CD14-positive monocyte (primary cell): ENCODE measurements at regions not wholly inside any gene's neighbourhood (a gene's known extent, or its start where the extent isn't known, plus 50 kb on each side); places are given as distances from the start of the nearest gene placed in this dataset.
"Not testable (repeated sequence)": the region's sequence is repeated elsewhere in the genome, so short reads cannot be mapped to it uniquely, and the experiment has no call there.

Experiments used
- DNase-seq, 3 donors: peaks; one replicate each; pipeline ENCODE4 v3.0.0-alpha.2; 2011 to 2022
- H2AFZ ChIP-seq: 2 replicates; pipeline ENCODE4 v1.6.0; 2012; ENCODE audit warnings: mild to moderate bottlenecking, low read depth, low read length, inconsistent platforms; ENCODE audit not compliant: insufficient read depth, poor library complexity, severe bottlenecking
- H3K27ac ChIP-seq, 2 donors: 1 replicate in 1 of 2; 2 replicates in 1 of 2; pipeline ENCODE4 v1.5.1; 2012 to 2013; ENCODE audit warnings: low read length in 2 of 2, control low read depth in 1 of 2, inconsistent platforms in 1 of 2, low read depth in 1 of 2, mild to moderate bottlenecking in 1 of 2
- H3K27me3 ChIP-seq, 2 donors: one replicate each; pipeline versions ENCODE4 v1.6.0 to v1.6.1; 2011 to 2013; ENCODE audit warnings: low read length in 2 of 2; ENCODE audit not compliant: control insufficient read depth in 2 of 2, insufficient read depth in 2 of 2
- H3K36me3 ChIP-seq, 2 donors: replicated peaks in 1 of 2; 1 replicate in 1 of 2; 2 replicates in 1 of 2; pipeline versions ENCODE4 v1.5.1 to v1.6.1; 2012 to 2013; ENCODE audit warnings: low read length in 2 of 2, control low read depth in 1 of 2, inconsistent platforms in 1 of 2, mild to moderate bottlenecking in 1 of 2; ENCODE audit not compliant: insufficient read depth in 2 of 2, control insufficient read depth in 1 of 2
- H3K4me1 ChIP-seq, 2 donors: 1 replicate in 1 of 2; 2 replicates in 1 of 2; pipeline versions ENCODE4 v1.5.1 to v1.6.1; 2012 to 2013; ENCODE audit warnings: low read length in 2 of 2, control low read depth in 1 of 2, inconsistent platforms in 1 of 2, mild to moderate bottlenecking in 1 of 2, moderate library complexity in 1 of 2; ENCODE audit not compliant: insufficient read depth in 2 of 2, control insufficient read depth in 1 of 2
- H3K4me2 ChIP-seq: replicated peaks from 2 replicates; pipeline ENCODE3; 2012; ENCODE audit warnings: low read length, moderate library complexity, mild to moderate bottlenecking; ENCODE audit not compliant: poor library complexity, severe bottlenecking; ENCODE audit errors: extremely low read depth
- H3K4me3 ChIP-seq, 3 experiments: fragments of 200-600 bp in 1 of 3; sonication (generic) in 1 of 3; replicated peaks in 1 of 3; 1 replicate in 2 of 3; 2 replicates in 1 of 3; pipeline ENCODE4 v1.5.1; 2011 to 2013; ENCODE audit warnings: low read length in 3 of 3, mild to moderate bottlenecking in 3 of 3, control low read depth in 2 of 3, low read depth in 2 of 3, inconsistent platforms in 1 of 3, moderate library complexity in 1 of 3
- H3K79me2 ChIP-seq: 2 replicates; pipeline ENCODE4 v1.6.0; 2012; ENCODE audit warnings: mild to moderate bottlenecking, control low read depth, inconsistent platforms, low read length, moderate library complexity; ENCODE audit not compliant: insufficient read depth
- H3K9ac ChIP-seq: 2 replicates; pipeline ENCODE4 v1.6.0; 2017; ENCODE audit warnings: low read length, mild to moderate bottlenecking; ENCODE audit not compliant: insufficient read depth, poor library complexity, severe bottlenecking
- H3K9me3 ChIP-seq, 2 donors: replicated peaks in 1 of 2; 1 replicate in 1 of 2; 2 replicates in 1 of 2; pipeline versions ENCODE4 v1.5.1 to v1.6.1; 2012 to 2013; ENCODE audit warnings: low read length in 2 of 2, control low read depth in 1 of 2; ENCODE audit not compliant: control insufficient read depth in 1 of 2, insufficient read depth in 1 of 2
- H4K20me1 ChIP-seq: 2 replicates; pipeline ENCODE4 v1.6.0; 2012; ENCODE audit warnings: mild to moderate bottlenecking, low read length, control low read depth, moderate library complexity; ENCODE audit not compliant: insufficient read depth
- H3K27ac Mint-ChIP-seq, 7 donors: one replicate each; pipeline ENCODE4 v1.8.0; 2020; ENCODE audit warnings: mild to moderate bottlenecking in 7 of 7, mixed read lengths in 7 of 7, moderate library complexity in 6 of 7, inconsistent platforms in 2 of 7
- H3K27me3 Mint-ChIP-seq, 3 donors: one replicate each; pipeline ENCODE4 v1.8.0; 2021 to 2022; ENCODE audit warnings: low read depth in 3 of 3, mild to moderate bottlenecking in 3 of 3, mixed read lengths in 3 of 3, moderate library complexity in 3 of 3, inconsistent platforms in 1 of 3
- H3K36me3 Mint-ChIP-seq, 2 donors: one replicate each; pipeline ENCODE4 v1.8.0; 2020; ENCODE audit warnings: mixed read lengths in 2 of 2, inconsistent platforms in 1 of 2, mild to moderate bottlenecking in 1 of 2
- H3K4me1 Mint-ChIP-seq: one replicate; pipeline ENCODE4 v1.8.0; 2020; ENCODE audit warnings: mild to moderate bottlenecking, mixed read lengths
- H3K4me3 Mint-ChIP-seq, 2 donors: one replicate each; pipeline ENCODE4 v1.8.0; 2020; ENCODE audit warnings: mild to moderate bottlenecking in 2 of 2, mixed read lengths in 2 of 2, moderate library complexity in 1 of 2
- H3K9me3 Mint-ChIP-seq, 7 donors: one replicate each; pipeline ENCODE4 v1.8.0; 2020 to 2022; ENCODE audit warnings: mixed read lengths in 7 of 7, mild to moderate bottlenecking in 6 of 7, moderate library complexity in 6 of 7, inconsistent platforms in 2 of 7
- WGBS: methylation state at CpG from one replicate; pipeline ENCODE4 v1.1.5; 2013; ENCODE audit warnings: missing lambda C conversion rate; ENCODE audit not compliant: insufficient coverage; 5-methylcytosine and 5-hydroxymethylcytosine counted together
- intact Hi-C, 2 donors: fragments of 100-400 bp; cut with micrococcal nuclease; formaldehyde crosslinking; loops; one replicate each; pipeline versions ENCODE4 v1.15.0 to v1.15.1; 2023
- TF ChIP-seq, protein P1 (sequence below): fragments of 200-600 bp; IDR thresholded peaks from one replicate; pipeline ENCODE4 v1.8.0; 2022; ENCODE audit warnings: antibody characterized with exemption, mild to moderate bottlenecking

DNA sequence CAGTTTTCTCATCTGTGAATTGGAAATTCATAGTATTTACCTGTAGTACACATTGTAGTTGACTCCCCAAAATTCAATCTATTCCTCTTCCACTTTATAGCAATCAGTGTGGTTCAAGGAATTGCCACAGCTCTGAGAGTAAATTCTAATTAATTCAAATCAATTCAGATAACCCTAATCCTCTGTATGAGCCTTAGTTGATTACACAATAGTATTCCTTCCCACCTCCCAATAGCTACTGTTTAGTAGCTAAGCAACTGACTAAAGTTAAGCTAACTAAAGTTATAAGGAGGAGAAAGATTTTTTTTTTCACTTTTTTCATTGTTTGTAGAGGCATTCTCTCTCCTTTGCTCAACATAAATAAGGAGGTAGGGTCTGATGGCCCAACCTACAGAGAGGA, 77.5 kb downstream of the ARRDC3 start:
- H3K4me3 Mint-ChIP-seq, result no peak overlapping the region
- H3K4me1 ChIP-seq, result peaks cover 41 to 49% of the 10 kb centered on the region in 2 donors
- H2AFZ ChIP-seq, result no peak overlapping the region
- DNase-seq, result no peak
- H3K27me3 Mint-ChIP-seq, result no peaks in the 10 kb centered on the region
- no peaks in the 10 kb centered on the region for H3K9me3 Mint-ChIP-seq
- no peak overlapping the region for H3K4me3 ChIP-seq
- H3K27ac ChIP-seq, result no peak overlapping the region
- peaks cover 0 to 6% of the 10 kb centered on the region in 2 donors for H3K36me3 ChIP-seq
- intact Hi-C loops, result no loop called here
- TF ChIP-seq, protein P1, sequence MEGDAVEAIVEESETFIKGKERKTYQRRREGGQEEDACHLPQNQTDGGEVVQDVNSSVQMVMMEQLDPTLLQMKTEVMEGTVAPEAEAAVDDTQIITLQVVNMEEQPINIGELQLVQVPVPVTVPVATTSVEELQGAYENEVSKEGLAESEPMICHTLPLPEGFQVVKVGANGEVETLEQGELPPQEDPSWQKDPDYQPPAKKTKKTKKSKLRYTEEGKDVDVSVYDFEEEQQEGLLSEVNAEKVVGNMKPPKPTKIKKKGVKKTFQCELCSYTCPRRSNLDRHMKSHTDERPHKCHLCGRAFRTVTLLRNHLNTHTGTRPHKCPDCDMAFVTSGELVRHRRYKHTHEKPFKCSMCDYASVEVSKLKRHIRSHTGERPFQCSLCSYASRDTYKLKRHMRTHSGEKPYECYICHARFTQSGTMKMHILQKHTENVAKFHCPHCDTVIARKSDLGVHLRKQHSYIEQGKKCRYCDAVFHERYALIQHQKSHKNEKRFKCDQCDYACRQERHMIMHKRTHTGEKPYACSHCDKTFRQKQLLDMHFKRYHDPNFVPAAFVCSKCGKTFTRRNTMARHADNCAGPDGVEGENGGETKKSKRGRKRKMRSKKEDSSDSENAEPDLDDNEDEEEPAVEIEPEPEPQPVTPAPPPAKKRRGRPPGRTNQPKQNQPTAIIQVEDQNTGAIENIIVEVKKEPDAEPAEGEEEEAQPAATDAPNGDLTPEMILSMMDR, result no peak
- no peak overlapping the region for H3K4me2 ChIP-seq
- H3K79me2 ChIP-seq, result no peaks in the 10 kb centered on the region
- peaks cover 20 to 29% of the 10 kb centered on the region in 2 donors for H3K36me3 Mint-ChIP-seq
- no peaks in the 10 kb centered on the region for H3K27me3 ChIP-seq
- H3K9ac ChIP-seq, result no peak overlapping the region
- H4K20me1 ChIP-seq, result no peaks in the 10 kb centered on the region
- H3K27ac Mint-ChIP-seq, result peak overlapping the region in 3 of 7 donors; percentile 33 to 47 (median 43)
- peaks cover 40% of the 10 kb centered on the region for H3K4me1 Mint-ChIP-seq
- H3K9me3 ChIP-seq, result no peaks in the 10 kb centered on the region

DNA sequence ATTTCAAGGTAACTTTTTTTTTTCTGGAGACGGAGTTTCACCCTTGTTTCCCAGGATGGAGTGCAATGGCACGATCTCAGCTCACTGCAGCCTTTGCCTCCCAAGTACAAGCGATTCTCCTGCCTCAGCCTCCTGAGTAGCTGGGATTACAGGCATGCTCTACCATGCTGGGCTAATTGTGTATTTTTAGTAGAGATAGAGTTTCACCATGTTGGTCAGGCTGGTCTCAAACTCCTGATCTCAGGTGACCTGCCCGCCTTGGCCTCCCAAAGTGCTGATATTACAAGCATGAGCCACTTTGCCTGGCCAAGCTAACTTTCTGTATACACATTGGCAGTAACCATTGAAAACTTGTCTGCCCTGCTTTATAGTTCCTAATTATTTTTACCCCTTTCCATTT, 79.1 kb downstream of the ARRDC3 start:
- H3K36me3 ChIP-seq, H3K9me3 Mint-ChIP-seq, H4K20me1 ChIP-seq, H3K4me2 ChIP-seq, H3K4me3 Mint-ChIP-seq, H3K9ac ChIP-seq, H2AFZ ChIP-seq, DNase-seq, H3K9me3 ChIP-seq, H3K27me3 Mint-ChIP-seq, H3K4me3 ChIP-seq, H3K79me2 ChIP-seq, H3K27me3 ChIP-seq, H3K27ac ChIP-seq, intact Hi-C loops: not testable (repeated sequence)
- H3K36me3 Mint-ChIP-seq, result peaks cover 15 to 22% of the 10 kb centered on the region in 2 donors
- peaks cover 40 to 52% of the 10 kb centered on the region in 2 donors for H3K4me1 ChIP-seq
- peaks cover 44% of the 10 kb centered on the region for H3K4me1 Mint-ChIP-seq
- 100% methylated on average over 1 of the region's 4 CpGs for WGBS
- peak overlapping the region in 1 of 7 donors; percentile 58 for H3K27ac Mint-ChIP-seq
